Trophoblast cell (in vitro differentiated cells and primary cell): ENCODE measurements at regions not wholly inside any gene's neighbourhood (a gene's known extent, or its start where the extent isn't known, plus 50 kb on each side); places are given as distances from the start of the nearest gene placed in this dataset.

ENCODE experiments used
- DNase-seq, 2 donors: peaks; one replicate each; pipeline ENCODE4 v3.0.0-alpha.2; 2016
- H2AFZ ChIP-seq: 2 replicates; pipeline ENCODE4 v1.6.1; 2013; ENCODE audit warnings: low read length, moderate library complexity, mild to moderate bottlenecking; ENCODE audit not compliant: insufficient read depth, poor library complexity
- H2AK5ac ChIP-seq: 2 replicates; pipeline ENCODE4 v1.6.1; 2013; ENCODE audit warnings: mild to moderate bottlenecking, low read length
- H2BK120ac ChIP-seq: 2 replicates; pipeline ENCODE4 v1.6.1; 2013; ENCODE audit warnings: low read length, mild to moderate bottlenecking, moderate library complexity; ENCODE audit not compliant: insufficient read depth, poor library complexity
- H2BK12ac ChIP-seq: 2 replicates; pipeline ENCODE4 v1.6.1; 2013; ENCODE audit warnings: mild to moderate bottlenecking, low read length, moderate library complexity
- H2BK5ac ChIP-seq: 2 replicates; pipeline ENCODE4 v1.6.1; 2013; ENCODE audit warnings: low read length, low read depth, moderate library complexity, mild to moderate bottlenecking; ENCODE audit not compliant: poor library complexity
- H3K14ac ChIP-seq: 2 replicates; pipeline ENCODE4 v1.6.1; 2013; ENCODE audit warnings: mild to moderate bottlenecking, low read length
- H3K18ac ChIP-seq: 2 replicates; pipeline ENCODE4 v1.6.1; 2013; ENCODE audit warnings: mild to moderate bottlenecking, low read length
- H3K23ac ChIP-seq: 2 replicates; pipeline ENCODE4 v1.6.1; 2013; ENCODE audit warnings: low read length
- H3K27ac ChIP-seq: 2 replicates; pipeline ENCODE4 v1.5.1; 2013; ENCODE audit warnings: low read depth, mild to moderate bottlenecking, inconsistent platforms, low read length, moderate library complexity
- H3K27me3 ChIP-seq: 2 replicates; pipeline ENCODE4 v1.6.1; 2013; ENCODE audit warnings: inconsistent platforms, mild to moderate bottlenecking, low read length, moderate library complexity; ENCODE audit not compliant: insufficient read depth
- H3K36me3 ChIP-seq, 2 experiments: 1 replicate in 1 of 2; 2 replicates in 1 of 2; pipeline ENCODE4 v1.6.1; 2013; ENCODE audit warnings: low read length in 2 of 2, mild to moderate bottlenecking in 2 of 2, moderate library complexity in 1 of 2; ENCODE audit not compliant: insufficient read depth in 2 of 2, control insufficient read depth in 1 of 2
- H3K4ac ChIP-seq: 2 replicates; pipeline ENCODE4 v1.6.1; 2013; ENCODE audit warnings: low read depth, mild to moderate bottlenecking, low read length, moderate library complexity
- H3K4me1 ChIP-seq, 2 experiments: 1 replicate in 1 of 2; 2 replicates in 1 of 2; pipeline ENCODE4 v1.6.1; 2013; ENCODE audit warnings: low read length in 2 of 2, mild to moderate bottlenecking in 2 of 2, moderate library complexity in 1 of 2; ENCODE audit not compliant: insufficient read depth in 2 of 2, control insufficient read depth in 1 of 2
- H3K4me2 ChIP-seq: 2 replicates; pipeline ENCODE4 v1.6.1; 2013; ENCODE audit warnings: inconsistent platforms, mild to moderate bottlenecking, low read length, moderate library complexity
- H3K4me3 ChIP-seq: 2 replicates; pipeline ENCODE4 v1.5.1; 2013; ENCODE audit warnings: mild to moderate bottlenecking, low read depth, low read length, inconsistent platforms
- H3K79me1 ChIP-seq: one replicate; pipeline ENCODE4 v1.6.1; 2013; ENCODE audit warnings: low read length
- H3K79me2 ChIP-seq: 2 replicates; pipeline ENCODE4 v1.6.1; 2013; ENCODE audit warnings: low read length, mild to moderate bottlenecking; ENCODE audit not compliant: control insufficient read depth, insufficient read depth, poor library complexity
- H3K9ac ChIP-seq: 2 replicates; pipeline ENCODE4 v1.6.1; 2013; ENCODE audit warnings: mild to moderate bottlenecking, low read length
- H3K9me3 ChIP-seq: 2 replicates; pipeline ENCODE4 v1.6.1; 2013; ENCODE audit warnings: low read depth, mild to moderate bottlenecking, control low read depth, inconsistent platforms, low read length; ENCODE audit not compliant: insufficient read depth
- H4K12ac ChIP-seq: 2 replicates; pipeline ENCODE4 v1.6.1; 2013; ENCODE audit warnings: low read depth, mild to moderate bottlenecking, low read length, moderate library complexity
- H4K8ac ChIP-seq: 2 replicates; pipeline ENCODE4 v1.6.1; 2013; ENCODE audit warnings: low read depth, mild to moderate bottlenecking, low read length, moderate library complexity
- H4K91ac ChIP-seq: one replicate; pipeline ENCODE4 v1.6.1; 2013; ENCODE audit warnings: low read depth, mild to moderate bottlenecking, low read length, moderate library complexity
- WGBS: extraction: QIAGEN DNeasy Blood & Tissue Kit; methylation state at CpG from one replicate; pipeline ENCODE4 v1.1.7; 2013; ENCODE audit warnings: missing lambda C conversion rate; ENCODE audit not compliant: insufficient read length, insufficient coverage; ENCODE audit errors: extremely low coverage; 5-methylcytosine and 5-hydroxymethylcytosine counted together

DNA sequence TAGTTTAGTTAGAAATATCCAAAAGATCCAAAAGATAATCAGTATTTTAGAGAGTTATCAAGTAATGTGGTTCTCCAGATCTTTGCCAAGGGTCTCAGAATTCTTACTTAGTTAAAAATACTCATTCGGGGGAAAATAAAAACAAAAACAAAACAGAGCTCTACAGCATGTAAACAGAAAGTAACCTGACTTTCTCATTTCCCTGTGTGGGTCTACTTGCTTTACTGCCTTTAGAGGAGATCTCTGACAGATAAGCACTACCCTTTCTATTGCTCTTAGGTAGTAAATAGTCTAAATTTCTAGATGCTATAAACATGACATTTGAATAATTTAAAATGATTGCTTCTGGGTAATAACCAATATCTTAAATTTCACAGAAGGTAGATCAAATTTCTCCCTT, 371.8 kb downstream of the RPL10L start:
- H3K79me1 ChIP-seq: no peaks in the 10 kb centered on the region
- H3K23ac ChIP-seq: no peak overlapping the region
- H3K4me3 ChIP-seq: no peak overlapping the region
- H4K8ac ChIP-seq: no peak overlapping the region
- no peaks in the 10 kb centered on the region for H3K27me3 ChIP-seq
- no peaks in the 10 kb centered on the region for H3K79me2 ChIP-seq
- no peak overlapping the region for H3K4ac ChIP-seq
- H3K4me1 ChIP-seq: no peaks in the 10 kb centered on the region
- WGBS: no CpG with 5 or more reads among the region's 1 CpG
- H2AFZ ChIP-seq: no peak overlapping the region
- H2BK12ac ChIP-seq: no peak overlapping the region
- no peaks in the 10 kb centered on the region for H3K36me3 ChIP-seq
- H4K12ac ChIP-seq: no peak overlapping the region
- H3K9me3 ChIP-seq: no peaks in the 10 kb centered on the region
- H3K4me2 ChIP-seq: no peak overlapping the region
- no peak overlapping the region for H2BK120ac ChIP-seq
- no peak overlapping the region for H4K91ac ChIP-seq
- H3K27ac ChIP-seq: no peak overlapping the region
- H2AK5ac ChIP-seq: no peak overlapping the region
- no peak overlapping the region for H3K9ac ChIP-seq
- no peak overlapping the region for H2BK5ac ChIP-seq
- H3K18ac ChIP-seq: no peak overlapping the region
- H3K14ac ChIP-seq: no peak overlapping the region
- DNase-seq: no peak

DNA sequence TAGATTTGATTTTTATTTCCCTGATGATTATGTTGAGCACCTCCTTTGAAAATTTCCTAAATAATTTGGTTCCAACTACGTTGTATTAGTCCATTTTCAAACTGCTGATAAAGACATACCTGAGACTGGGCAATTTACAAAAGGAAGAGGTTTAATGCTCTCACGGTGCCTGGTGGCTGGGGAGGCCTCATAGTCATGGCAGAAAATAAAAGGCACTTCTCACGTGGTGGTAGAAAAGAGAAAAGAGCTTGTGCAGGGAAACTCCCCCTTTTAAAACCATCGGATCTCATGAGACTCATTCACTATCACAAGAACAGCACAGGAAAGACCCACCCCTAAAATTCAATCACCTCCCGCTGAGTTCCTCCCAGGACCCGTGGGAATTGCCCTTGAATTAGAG, 372.3 kb downstream of the RPL10L start:
- no peaks in the 10 kb centered on the region for H3K79me2 ChIP-seq
- H3K27ac ChIP-seq: no peak overlapping the region
- no peak overlapping the region for H3K4ac ChIP-seq
- no peak overlapping the region for H2BK12ac ChIP-seq
- H3K14ac ChIP-seq: no peak overlapping the region
- H2BK120ac ChIP-seq: no peak overlapping the region
- H3K27me3 ChIP-seq: no peaks in the 10 kb centered on the region
- H4K12ac ChIP-seq: no peak overlapping the region
- no peak overlapping the region for H4K91ac ChIP-seq
- no peak overlapping the region for H3K9ac ChIP-seq
- no CpG with 5 or more reads among the region's 6 CpGs for WGBS
- no peak for DNase-seq
- H3K4me1 ChIP-seq: no peaks in the 10 kb centered on the region
- H3K18ac ChIP-seq: no peak overlapping the region
- no peaks in the 10 kb centered on the region for H3K9me3 ChIP-seq
- H3K4me2 ChIP-seq: no peak overlapping the region
- H4K8ac ChIP-seq: no peak overlapping the region
- H2AK5ac ChIP-seq: no peak overlapping the region
- H3K23ac ChIP-seq: no peak overlapping the region
- H3K79me1 ChIP-seq: no peaks in the 10 kb centered on the region
- H3K36me3 ChIP-seq: no peaks in the 10 kb centered on the region
- no peak overlapping the region for H2BK5ac ChIP-seq
- no peak overlapping the region for H3K4me3 ChIP-seq
- H2AFZ ChIP-seq: no peak overlapping the region

DNA sequence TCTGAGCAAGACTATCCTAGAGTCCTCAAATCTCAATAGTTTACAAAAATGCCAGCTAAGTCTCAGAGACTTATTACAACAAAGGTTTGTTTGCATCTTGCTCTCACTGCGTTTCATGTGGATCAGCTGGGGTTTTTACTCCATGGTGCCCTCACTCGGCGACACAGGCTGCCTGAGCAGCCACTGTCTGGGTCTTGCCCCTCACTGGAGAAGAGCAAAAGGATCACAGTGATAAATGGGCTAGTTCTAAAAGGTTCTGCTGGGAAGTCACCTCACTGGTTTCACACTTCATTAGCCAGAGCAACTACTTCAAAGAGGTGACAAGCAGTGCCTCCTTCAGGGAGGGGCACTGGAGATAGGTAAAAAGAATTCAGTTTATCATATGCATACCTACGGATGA, 392.0 kb downstream of the RPL10L start:
- WGBS: no CpG with 5 or more reads among the region's 4 CpGs
- Histone ChIP-seq H3K79me1 (no peaks in the 10 kb centered on the region), H3K4me3 (no peak overlapping the region), H3K27me3 (no peaks in the 10 kb centered on the region), H4K8ac (no peak overlapping the region), H3K18ac (no peak overlapping the region), H3K4me2 (no peak overlapping the region), H2BK5ac (no peak overlapping the region), H3K14ac (no peak overlapping the region), H3K36me3 (no peaks in the 10 kb centered on the region), H2AFZ (no peak overlapping the region), H2BK12ac (no peak overlapping the region), H3K79me2 (no peaks in the 10 kb centered on the region), H3K9ac (no peak overlapping the region), H2BK120ac (no peak overlapping the region), H4K91ac (no peak overlapping the region), H2AK5ac (no peak overlapping the region), H4K12ac (no peak overlapping the region), H3K4ac (no peak overlapping the region), H3K23ac (no peak overlapping the region), H3K9me3 (no peaks in the 10 kb centered on the region), H3K4me1 (no peaks in the 10 kb centered on the region), H3K27ac (no peak overlapping the region)
- DNase-seq: no peak

DNA sequence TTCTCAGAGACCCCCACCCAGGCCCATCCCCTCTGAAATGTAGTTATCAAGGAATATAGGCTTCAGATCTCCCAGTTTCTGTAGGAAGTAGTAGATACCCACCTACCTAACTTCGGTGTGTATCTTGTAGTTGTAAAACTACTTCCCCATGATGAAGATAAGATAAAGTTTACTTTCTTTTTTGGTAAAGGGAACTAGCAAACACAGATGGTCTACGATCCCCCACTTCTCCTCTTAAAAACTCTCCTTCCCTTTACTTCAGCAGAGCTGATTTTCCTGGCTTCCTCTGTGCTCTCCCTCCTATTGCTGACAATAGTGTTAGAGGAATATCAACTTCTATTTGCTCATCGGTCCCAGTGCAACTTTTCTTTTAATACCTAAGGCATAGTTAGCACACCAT, 395.2 kb downstream of the RPL10L start:
- H2AK5ac ChIP-seq: no peak overlapping the region
- WGBS: no CpG with 5 or more reads among the region's 3 CpGs
- no peaks in the 10 kb centered on the region for H3K9me3 ChIP-seq
- H3K23ac ChIP-seq: no peak overlapping the region
- H3K36me3 ChIP-seq: no peaks in the 10 kb centered on the region
- H4K12ac ChIP-seq: no peak overlapping the region
- no peak overlapping the region for H3K4me3 ChIP-seq
- no peak for DNase-seq
- H2BK5ac ChIP-seq: no peak overlapping the region
- no peak overlapping the region for H4K91ac ChIP-seq
- no peak overlapping the region for H2AFZ ChIP-seq
- no peak overlapping the region for H2BK12ac ChIP-seq
- H4K8ac ChIP-seq: no peak overlapping the region
- H3K4me1 ChIP-seq: no peaks in the 10 kb centered on the region
- H3K27me3 ChIP-seq: no peaks in the 10 kb centered on the region
- no peak overlapping the region for H2BK120ac ChIP-seq
- H3K14ac ChIP-seq: no peak overlapping the region
- H3K18ac ChIP-seq: no peak overlapping the region
- H3K79me1 ChIP-seq: no peaks in the 10 kb centered on the region
- H3K4ac ChIP-seq: no peak overlapping the region
- H3K27ac ChIP-seq: no peak overlapping the region
- H3K9ac ChIP-seq: no peak overlapping the region
- no peaks in the 10 kb centered on the region for H3K79me2 ChIP-seq
- H3K4me2 ChIP-seq: no peak overlapping the region
